NCI-H524 treated with DMSO at 0.1 percent for 48 hours (cell line): ENCODE measurements at regions not wholly inside any gene's neighbourhood (a gene's known extent, or its start where the extent isn't known, plus 50 kb on each side); places are given as distances from the start of the nearest gene placed in this dataset.

Experiments used
- DNase-seq: peaks from one replicate; lab custom pipeline; 2025; lab: John Stamatoyannopoulos, UW

DNA sequence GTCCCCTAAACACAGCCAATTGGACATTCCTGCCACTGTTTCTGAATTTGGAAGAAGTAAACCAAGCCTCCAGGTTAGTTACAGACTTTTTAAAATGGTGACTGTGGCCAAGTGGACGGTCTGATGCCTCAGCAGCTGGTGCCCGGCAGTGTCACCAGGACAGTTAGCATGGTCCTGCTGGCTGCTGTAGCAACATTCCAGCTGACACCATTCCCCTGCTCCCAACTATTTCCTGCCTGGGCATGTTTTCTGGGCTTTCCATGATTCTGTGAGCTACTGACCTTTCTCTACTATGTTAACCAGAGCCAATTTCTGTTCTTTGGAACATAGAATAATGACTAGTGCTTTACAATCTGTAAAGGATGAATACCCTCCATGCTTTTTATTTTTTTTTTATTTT is 95.0 kb downstream of the TLR5 start:
- no peak for DNase-seq

- DNase-seq = no peak
These were observed 90.6 kb downstream of the TLR5 start for GRCh38 chr1:223052462-223052861.

DNA sequence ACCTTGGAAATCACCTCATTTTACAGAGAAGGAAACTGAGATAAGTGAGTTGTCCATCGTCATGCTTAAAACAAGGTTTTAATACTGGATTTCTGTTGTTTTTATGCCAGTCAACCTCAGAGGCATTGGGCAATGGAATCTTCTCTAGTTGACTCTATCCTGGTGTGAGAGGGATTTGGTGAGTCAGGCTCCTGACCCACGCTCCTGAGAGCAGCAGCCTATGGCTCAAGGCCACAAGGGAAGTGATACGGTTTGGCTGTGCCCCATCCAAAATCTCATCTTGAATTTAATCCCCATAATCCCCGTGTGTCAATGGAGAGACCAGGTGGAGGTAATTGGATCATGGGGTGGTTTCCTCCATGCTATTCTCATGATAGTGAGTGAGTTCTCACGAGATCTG is 90.1 kb downstream of the TLR5 start:
- peak; percentile 79 for DNase-seq

- no peak for DNase-seq
These were observed 86.2 kb downstream of the TLR5 start for GRCh38 chr1:223056802-223057201.

DNA sequence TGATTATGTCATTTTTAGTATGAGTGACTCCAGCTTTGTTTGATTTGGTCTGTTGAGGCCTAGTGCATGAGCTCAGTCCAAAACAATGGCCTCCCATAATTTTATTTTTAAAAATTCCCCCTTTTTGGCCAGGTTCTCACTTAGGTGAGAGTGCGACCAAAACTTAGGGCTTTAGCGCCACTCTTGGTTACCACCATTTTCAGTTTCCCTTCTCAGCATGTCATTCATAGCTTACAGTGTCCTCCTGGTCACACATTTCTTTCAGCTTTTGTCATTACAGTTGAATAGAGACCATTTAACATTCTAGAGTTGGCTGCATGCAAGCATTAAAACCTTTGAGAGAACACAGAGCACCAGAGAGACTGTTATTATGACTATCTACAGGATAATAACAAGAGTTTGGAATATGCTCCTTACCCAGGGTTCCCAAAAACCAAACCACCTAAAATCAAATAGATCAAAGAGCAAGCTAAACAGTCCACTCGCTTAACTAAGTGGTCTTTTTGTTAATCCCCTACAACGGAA is 85.4 kb downstream of the TLR5 start:
- DNase-seq = no peak
